Esophagus squamous epithelium (tissue), 4 donors: ENCODE measurements at regions not wholly inside any gene's neighbourhood (a gene's known extent, or its start where the extent isn't known, plus 50 kb on each side); places are given as distances from the start of the nearest gene placed in this dataset.

Experiments used
- POLR2A ChIP-seq, 4 donors: fragments of 450-650 bp; IDR thresholded peaks; one replicate each; pipeline ENCODE4 v1.6.1; 2017; ENCODE audit warnings: antibody characterized with exemption in 4 of 4, mild to moderate bottlenecking in 4 of 4, moderate library complexity in 3 of 4
- TF ChIP-seq, protein P1 (sequence below), 6 experiments: fragments of 450-650 bp in 4 of 6; fragments of 200-600 bp in 2 of 6; sonication (generic) in 2 of 6; IDR thresholded peaks; one replicate each; pipeline ENCODE4 v1.5.1; 2016 to 2019; ENCODE audit warnings: antibody characterized with exemption in 6 of 6, mild to moderate bottlenecking in 4 of 6, moderate library complexity in 4 of 6

DNA sequence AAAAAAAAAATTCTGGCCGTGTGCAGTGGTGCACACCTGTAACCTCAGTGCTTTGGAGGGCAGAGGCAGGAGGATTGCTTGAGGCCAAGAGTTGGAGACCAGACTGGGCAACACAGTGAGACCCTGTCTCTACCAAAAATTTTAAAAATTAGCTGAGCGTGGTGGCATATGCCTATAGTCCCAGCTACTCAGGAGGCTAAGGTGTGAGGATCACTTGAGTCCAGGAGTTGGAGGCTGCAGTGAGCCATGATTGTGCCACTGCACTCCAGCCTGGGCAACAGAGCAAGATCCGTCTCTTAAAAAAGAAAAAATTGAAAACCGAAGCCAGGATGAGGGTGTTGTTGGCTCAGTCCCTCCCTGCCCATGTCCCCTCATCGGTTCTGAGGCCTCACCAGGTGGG lies 55.9 kb upstream of the PAX7 start:
- TF ChIP-seq, protein P1, sequence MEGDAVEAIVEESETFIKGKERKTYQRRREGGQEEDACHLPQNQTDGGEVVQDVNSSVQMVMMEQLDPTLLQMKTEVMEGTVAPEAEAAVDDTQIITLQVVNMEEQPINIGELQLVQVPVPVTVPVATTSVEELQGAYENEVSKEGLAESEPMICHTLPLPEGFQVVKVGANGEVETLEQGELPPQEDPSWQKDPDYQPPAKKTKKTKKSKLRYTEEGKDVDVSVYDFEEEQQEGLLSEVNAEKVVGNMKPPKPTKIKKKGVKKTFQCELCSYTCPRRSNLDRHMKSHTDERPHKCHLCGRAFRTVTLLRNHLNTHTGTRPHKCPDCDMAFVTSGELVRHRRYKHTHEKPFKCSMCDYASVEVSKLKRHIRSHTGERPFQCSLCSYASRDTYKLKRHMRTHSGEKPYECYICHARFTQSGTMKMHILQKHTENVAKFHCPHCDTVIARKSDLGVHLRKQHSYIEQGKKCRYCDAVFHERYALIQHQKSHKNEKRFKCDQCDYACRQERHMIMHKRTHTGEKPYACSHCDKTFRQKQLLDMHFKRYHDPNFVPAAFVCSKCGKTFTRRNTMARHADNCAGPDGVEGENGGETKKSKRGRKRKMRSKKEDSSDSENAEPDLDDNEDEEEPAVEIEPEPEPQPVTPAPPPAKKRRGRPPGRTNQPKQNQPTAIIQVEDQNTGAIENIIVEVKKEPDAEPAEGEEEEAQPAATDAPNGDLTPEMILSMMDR (IDR thresholded peaks at IDR 0.05), result no peak
- TF ChIP-seq POLR2A (IDR thresholded peaks at IDR 0.05), result no peak
